Neural cell (in vitro differentiated cells): ENCODE measurements at regions not wholly inside any gene's neighbourhood (a gene's known extent, or its start where the extent isn't known, plus 50 kb on each side); places are given as distances from the start of the nearest gene placed in this dataset.
A peak's percentile ranks its signal among the peaks of the same experiment; 100 is the strongest.

Experiments
- H2AFZ ChIP-seq: fragments of 200-600, 300-800 bp; sonication (generic), shearing (Covaris generic); 2 replicates; pipeline ENCODE4 v1.6.0; 2014; ENCODE audit warnings: low read depth, mild to moderate bottlenecking, antibody characterized with exemption, low read length, moderate library complexity
- H3F3A ChIP-seq: fragments of 200-600 bp; shearing (Covaris generic); 2 replicates; pipeline ENCODE4 v1.6.1; 2016; ENCODE audit warnings: mild to moderate bottlenecking, moderate library complexity, mixed read lengths, antibody characterized with exemption, low read length; ENCODE audit not compliant: insufficient read depth, poor library complexity, severe bottlenecking
- H3K27ac ChIP-seq: fragments of 200-600, 300-800 bp; sonication (generic), shearing (Covaris generic); 2 replicates; pipeline ENCODE4 v1.5.1; 2014; ENCODE audit warnings: mild to moderate bottlenecking, low read length, moderate library complexity
- H3K27me3 ChIP-seq: fragments of 300-800, 200-600 bp; sonication (generic), shearing (Covaris generic); 2 replicates; pipeline ENCODE4 v1.6.0; 2014; ENCODE audit warnings: mild to moderate bottlenecking, low read depth, low read length, moderate library complexity; ENCODE audit not compliant: insufficient read depth
- H3K36me3 ChIP-seq: fragments of 300-800, 200-600 bp; sonication (generic), shearing (Covaris generic); 2 replicates; pipeline ENCODE4 v1.5.1; 2014; ENCODE audit warnings: mild to moderate bottlenecking, antibody characterized with exemption, low read length, moderate library complexity; ENCODE audit not compliant: insufficient read depth
- H3K4me2 ChIP-seq: fragments of 300-800, 200-600 bp; sonication (generic), shearing (Covaris generic); 2 replicates; pipeline ENCODE4 v1.6.0; 2014; ENCODE audit warnings: mild to moderate bottlenecking, low read length
- H3K4me3 ChIP-seq: fragments of 300-800, 200-600 bp; sonication (generic), shearing (Covaris generic); 2 replicates; pipeline ENCODE4 v1.5.1; 2014; ENCODE audit warnings: mild to moderate bottlenecking, low read length, moderate library complexity
- H3K79me2 ChIP-seq: fragments of 200-600 bp; shearing (Covaris generic); replicated peaks from 2 replicates; pipeline ENCODE4 v1.6.0; 2014; ENCODE audit warnings: mild to moderate bottlenecking, low read length, moderate library complexity; ENCODE audit not compliant: insufficient read depth
- H3K9ac ChIP-seq: fragments of 300-800, 200-600 bp; sonication (generic), shearing (Covaris generic); 2 replicates; pipeline ENCODE4 v1.6.1; 2016; ENCODE audit warnings: mild to moderate bottlenecking, low read length, mixed read lengths
- H3K9me2 ChIP-seq: fragments of 200-600 bp; shearing (Covaris generic); 2 replicates; pipeline ENCODE4 v1.6.1; 2016; ENCODE audit warnings: mild to moderate bottlenecking, low read length, mixed read lengths; ENCODE audit not compliant: insufficient read depth
- H3K9me3 ChIP-seq: fragments of 200-600, 300-800 bp; sonication (generic), shearing (Covaris generic); 2 replicates; pipeline ENCODE4 v1.6.1; 2016; ENCODE audit warnings: mild to moderate bottlenecking, mixed run types, low read length, moderate library complexity, mixed read lengths
- H4K20me1 ChIP-seq: fragments of 200-600 bp; shearing (Covaris generic); 2 replicates; pipeline ENCODE4 v1.6.1; 2016; ENCODE audit warnings: mild to moderate bottlenecking, mixed run types; ENCODE audit not compliant: insufficient read depth
- CTCF ChIP-seq: fragments of 450-650 bp; IDR thresholded peaks from 2 replicates; pipeline ENCODE4 v1.5.1; 2014; ENCODE audit warnings: antibody characterized with exemption, mild to moderate bottlenecking, moderate library complexity; ENCODE audit not compliant: poor library complexity, severe bottlenecking
- EP300 ChIP-seq: fragments of 450-650 bp; conservative IDR thresholded peaks from 2 replicates; pipeline ENCODE4 v1.6.1; 2014; ENCODE audit warnings: antibody characterized with exemption, mild to moderate bottlenecking, moderate library complexity; ENCODE audit not compliant: poor library complexity, severe bottlenecking
- EZH2 ChIP-seq: fragments of 200-600, 300-800 bp; shearing (Covaris generic), sonication (generic); IDR thresholded peaks from 2 replicates; pipeline ENCODE4 v1.6.1; 2014; ENCODE audit warnings: antibody characterized with exemption, low read length, borderline replicate concordance, mild to moderate bottlenecking; ENCODE audit not compliant: insufficient read depth, poor library complexity, severe bottlenecking
- MXI1 ChIP-seq: fragments of 450-650 bp; conservative IDR thresholded peaks from 2 replicates; pipeline ENCODE4 v1.6.1; 2014; ENCODE audit warnings: antibody characterized with exemption, mild to moderate bottlenecking; ENCODE audit not compliant: poor library complexity, severe bottlenecking
- POLR2AphosphoS5 ChIP-seq: IDR thresholded peaks from 2 replicates; pipeline ENCODE4 v1.6.1; 2012
- RAD21 ChIP-seq: fragments of 450-650 bp; conservative IDR thresholded peaks from 2 replicates; pipeline ENCODE4 v1.6.1; 2014; ENCODE audit warnings: antibody characterized with exemption, mild to moderate bottlenecking, moderate library complexity
- SMC3 ChIP-seq: fragments of 450-650 bp; conservative IDR thresholded peaks from 2 replicates; pipeline ENCODE4 v1.6.1; 2014; ENCODE audit warnings: antibody characterized with exemption, mild to moderate bottlenecking, moderate library complexity; ENCODE audit not compliant: poor library complexity
- TAF1 ChIP-seq: IDR thresholded peaks from 2 replicates; pipeline ENCODE4 v1.6.1; 2012; ENCODE audit warnings: low read depth
- TF ChIP-seq, protein P1 (sequence below): IDR thresholded peaks from 2 replicates; pipeline ENCODE4 v1.6.1; 2012; ENCODE audit warnings: borderline replicate concordance

DNA sequence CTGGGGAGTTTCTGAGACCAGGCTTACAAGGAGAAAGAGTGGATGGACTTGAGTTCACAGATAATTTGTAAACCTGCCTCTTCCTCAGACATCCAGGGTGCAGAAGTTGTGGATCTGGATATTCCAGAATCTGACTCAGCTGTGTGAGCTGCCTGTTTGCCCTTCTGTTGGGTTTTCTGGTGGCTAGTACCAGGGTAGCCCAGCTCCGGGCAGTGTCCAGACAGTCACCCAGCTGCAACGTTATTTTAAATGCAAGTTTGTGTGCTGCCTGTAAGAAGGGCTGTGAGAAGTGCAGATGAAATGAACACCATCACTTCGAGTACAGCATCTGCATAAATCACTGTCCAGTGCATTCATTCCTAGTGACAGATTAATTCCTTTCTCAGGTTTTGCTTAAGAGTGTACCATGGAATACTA, 1053.0 kb downstream of the TUSC7 start:
- no peak overlapping the region for H2AFZ ChIP-seq
- no peaks in the 10 kb centered on the region for H4K20me1 ChIP-seq
- H3K9me3 ChIP-seq, result no peaks in the 10 kb centered on the region
- H3K4me2 ChIP-seq, result no peak overlapping the region
- H3K27ac ChIP-seq, result peak overlapping the region; percentile 67
- H3K27me3 ChIP-seq, result no peaks in the 10 kb centered on the region
- H3K9me2 ChIP-seq, result no peaks in the 10 kb centered on the region
- H3F3A ChIP-seq, result peaks cover 7% of the 10 kb centered on the region
- H3K79me2 ChIP-seq, result no peaks in the 10 kb centered on the region
- TF ChIP-seq EZH2, result no peak
- no peak for TF ChIP-seq RAD21
- TF ChIP-seq MXI1, result no peak
- TF ChIP-seq CTCF, result no peak
- TF ChIP-seq POLR2AphosphoS5, result no peak
- TF ChIP-seq EP300, result no peak
- no peak for TF ChIP-seq SMC3
- TF ChIP-seq, protein P1, sequence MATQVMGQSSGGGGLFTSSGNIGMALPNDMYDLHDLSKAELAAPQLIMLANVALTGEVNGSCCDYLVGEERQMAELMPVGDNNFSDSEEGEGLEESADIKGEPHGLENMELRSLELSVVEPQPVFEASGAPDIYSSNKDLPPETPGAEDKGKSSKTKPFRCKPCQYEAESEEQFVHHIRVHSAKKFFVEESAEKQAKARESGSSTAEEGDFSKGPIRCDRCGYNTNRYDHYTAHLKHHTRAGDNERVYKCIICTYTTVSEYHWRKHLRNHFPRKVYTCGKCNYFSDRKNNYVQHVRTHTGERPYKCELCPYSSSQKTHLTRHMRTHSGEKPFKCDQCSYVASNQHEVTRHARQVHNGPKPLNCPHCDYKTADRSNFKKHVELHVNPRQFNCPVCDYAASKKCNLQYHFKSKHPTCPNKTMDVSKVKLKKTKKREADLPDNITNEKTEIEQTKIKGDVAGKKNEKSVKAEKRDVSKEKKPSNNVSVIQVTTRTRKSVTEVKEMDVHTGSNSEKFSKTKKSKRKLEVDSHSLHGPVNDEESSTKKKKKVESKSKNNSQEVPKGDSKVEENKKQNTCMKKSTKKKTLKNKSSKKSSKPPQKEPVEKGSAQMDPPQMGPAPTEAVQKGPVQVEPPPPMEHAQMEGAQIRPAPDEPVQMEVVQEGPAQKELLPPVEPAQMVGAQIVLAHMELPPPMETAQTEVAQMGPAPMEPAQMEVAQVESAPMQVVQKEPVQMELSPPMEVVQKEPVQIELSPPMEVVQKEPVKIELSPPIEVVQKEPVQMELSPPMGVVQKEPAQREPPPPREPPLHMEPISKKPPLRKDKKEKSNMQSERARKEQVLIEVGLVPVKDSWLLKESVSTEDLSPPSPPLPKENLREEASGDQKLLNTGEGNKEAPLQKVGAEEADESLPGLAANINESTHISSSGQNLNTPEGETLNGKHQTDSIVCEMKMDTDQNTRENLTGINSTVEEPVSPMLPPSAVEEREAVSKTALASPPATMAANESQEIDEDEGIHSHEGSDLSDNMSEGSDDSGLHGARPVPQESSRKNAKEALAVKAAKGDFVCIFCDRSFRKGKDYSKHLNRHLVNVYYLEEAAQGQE, result no peak
- no peak for TF ChIP-seq TAF1
- peak overlapping the region; percentile 36 for H3K4me3 ChIP-seq
- H3K9ac ChIP-seq, result peak overlapping the region; percentile 25
- H3K36me3 ChIP-seq, result no peaks in the 10 kb centered on the region

- Histone ChIP-seq H3K79me2 (no peaks in the 10 kb centered on the region), H2AFZ (no peak overlapping the region), H3K9me3 (no peaks in the 10 kb centered on the region), H3K27me3 (no peaks in the 10 kb centered on the region), H3K4me3 (peak overlapping the region; percentile 36), H3K27ac (peak overlapping the region; percentile 67), H3K9ac (no peak overlapping the region), H3F3A (peaks cover 7% of the 10 kb centered on the region), H4K20me1 (no peaks in the 10 kb centered on the region), H3K36me3 (no peaks in the 10 kb centered on the region), H3K9me2 (no peaks in the 10 kb centered on the region), H3K4me2 (no peak overlapping the region)
- TF ChIP-seq POLR2AphosphoS5, result peak; percentile 31
- TF ChIP-seq, protein P1, result no peak
- TF ChIP-seq EP300, result peak; percentile 77
Observed at GRCh38 chr3:117763561-117763960, 1054.0 kb downstream of the TUSC7 start.
